Body of pancreas (tissue), 4 donors: ENCODE measurements at regions not wholly inside any gene's neighbourhood (a gene's known extent, or its start where the extent isn't known, plus 50 kb on each side); places are given as distances from the start of the nearest gene placed in this dataset.

ENCODE experiments used
- ATAC-seq: fragments of 150-250 bp; one replicate; pipeline ENCODE4 v1.9.1; 2016
- DNase-seq, 4 donors: peaks; one replicate each; pipeline ENCODE4 v3.0.0-alpha.2; 2019
- H3K27ac ChIP-seq, 4 donors: fragments of 200-600 bp; sonication (generic); 1 replicate in 3 of 4; 2 replicates in 1 of 4; pipeline versions ENCODE4 v1.5.1 to v1.6.1; 2016 to 2019; ENCODE audit warnings: mild to moderate bottlenecking in 1 of 4, mixed read lengths in 1 of 4, moderate library complexity in 1 of 4
- H3K27me3 ChIP-seq, 2 donors: fragments of 200-600 bp; sonication (generic); one replicate each; pipeline ENCODE4 v1.6.0; 2016; ENCODE audit warnings: mild to moderate bottlenecking in 1 of 2
- H3K36me3 ChIP-seq, 2 donors: fragments of 200-600 bp; sonication (generic); replicated peaks in 1 of 2; 2 replicates each; pipeline ENCODE4 v1.5.1; 2016; ENCODE audit warnings: low read depth in 2 of 2; ENCODE audit not compliant: insufficient read depth in 1 of 2
- H3K4me1 ChIP-seq: fragments of 200-600 bp; sonication (generic); one replicate; pipeline ENCODE4 v1.6.0; 2016
- H3K4me3 ChIP-seq, 2 donors: fragments of 200-600 bp; sonication (generic); 1 replicate in 1 of 2; 2 replicates in 1 of 2; pipeline ENCODE4 v1.5.1; 2016 to 2019
- H3K9me3 ChIP-seq, 3 donors: fragments of 200-600 bp; sonication (generic); 1 replicate in 2 of 3; 2 replicates in 1 of 3; pipeline ENCODE4 v1.5.1; 2016
- POLR2A ChIP-seq, 3 donors: fragments of 450-650 bp; IDR thresholded peaks; one replicate each; pipeline ENCODE4 v1.6.1; 2016; ENCODE audit warnings: antibody characterized with exemption in 3 of 3, mild to moderate bottlenecking in 2 of 3
- WGBS, 2 donors: methylation state at CpG; one replicate each; pipeline ENCODE4 v1.1.5; 2017; 5-methylcytosine and 5-hydroxymethylcytosine counted together
- intact Hi-C: fragments of 100-400 bp; cut with DNase I; formaldehyde crosslinking; loops from one replicate; pipeline ENCODE4 v1.15.1; 2023
- TF ChIP-seq, protein P1 (sequence below), 7 experiments: fragments of 450-650 bp in 4 of 7; fragments of 200-600 bp in 3 of 7; sonication (generic) in 3 of 7; IDR thresholded peaks; one replicate each; pipeline ENCODE4 v1.5.1; 2016 to 2019; ENCODE audit warnings: antibody characterized with exemption in 7 of 7

DNA sequence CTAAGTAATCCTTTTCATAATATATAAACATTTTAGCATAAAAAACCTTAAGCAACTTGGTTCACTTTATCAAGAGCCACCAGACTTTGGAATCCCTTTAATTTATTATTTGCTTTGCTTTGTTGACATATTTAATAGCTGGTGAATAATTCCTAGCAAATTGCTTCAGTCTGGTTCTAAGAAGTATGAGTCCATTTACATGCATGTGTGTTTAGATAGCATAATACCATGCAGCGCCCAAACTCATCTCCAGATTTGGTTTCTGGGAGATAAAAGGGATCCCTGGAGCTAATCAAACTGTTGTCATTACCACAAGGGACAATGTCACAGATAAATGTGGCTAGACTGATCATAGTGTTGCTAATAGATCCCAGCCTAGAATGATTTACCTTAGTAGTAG is 111.8 kb downstream of the TMEM144 start:
- Histone ChIP-seq H3K9me3 (no peaks in the 10 kb centered on the region), H3K4me1 (no peaks in the 10 kb centered on the region), H3K4me3 (no peak overlapping the region), H3K36me3 (no peaks in the 10 kb centered on the region), H3K27ac (no peak overlapping the region), H3K27me3 (no peaks in the 10 kb centered on the region)
- TF ChIP-seq POLR2A (IDR thresholded peaks at IDR 0.05) = no peak
- TF ChIP-seq, protein P1, sequence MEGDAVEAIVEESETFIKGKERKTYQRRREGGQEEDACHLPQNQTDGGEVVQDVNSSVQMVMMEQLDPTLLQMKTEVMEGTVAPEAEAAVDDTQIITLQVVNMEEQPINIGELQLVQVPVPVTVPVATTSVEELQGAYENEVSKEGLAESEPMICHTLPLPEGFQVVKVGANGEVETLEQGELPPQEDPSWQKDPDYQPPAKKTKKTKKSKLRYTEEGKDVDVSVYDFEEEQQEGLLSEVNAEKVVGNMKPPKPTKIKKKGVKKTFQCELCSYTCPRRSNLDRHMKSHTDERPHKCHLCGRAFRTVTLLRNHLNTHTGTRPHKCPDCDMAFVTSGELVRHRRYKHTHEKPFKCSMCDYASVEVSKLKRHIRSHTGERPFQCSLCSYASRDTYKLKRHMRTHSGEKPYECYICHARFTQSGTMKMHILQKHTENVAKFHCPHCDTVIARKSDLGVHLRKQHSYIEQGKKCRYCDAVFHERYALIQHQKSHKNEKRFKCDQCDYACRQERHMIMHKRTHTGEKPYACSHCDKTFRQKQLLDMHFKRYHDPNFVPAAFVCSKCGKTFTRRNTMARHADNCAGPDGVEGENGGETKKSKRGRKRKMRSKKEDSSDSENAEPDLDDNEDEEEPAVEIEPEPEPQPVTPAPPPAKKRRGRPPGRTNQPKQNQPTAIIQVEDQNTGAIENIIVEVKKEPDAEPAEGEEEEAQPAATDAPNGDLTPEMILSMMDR (IDR thresholded peaks at IDR 0.05) = no peak
- ATAC-seq (no peak), DNase-seq (no peak)
- intact Hi-C loops = no loop called here
- WGBS, 2 donors = 40 to 42% methylated on average over 1 of the region's 1 CpG

DNA sequence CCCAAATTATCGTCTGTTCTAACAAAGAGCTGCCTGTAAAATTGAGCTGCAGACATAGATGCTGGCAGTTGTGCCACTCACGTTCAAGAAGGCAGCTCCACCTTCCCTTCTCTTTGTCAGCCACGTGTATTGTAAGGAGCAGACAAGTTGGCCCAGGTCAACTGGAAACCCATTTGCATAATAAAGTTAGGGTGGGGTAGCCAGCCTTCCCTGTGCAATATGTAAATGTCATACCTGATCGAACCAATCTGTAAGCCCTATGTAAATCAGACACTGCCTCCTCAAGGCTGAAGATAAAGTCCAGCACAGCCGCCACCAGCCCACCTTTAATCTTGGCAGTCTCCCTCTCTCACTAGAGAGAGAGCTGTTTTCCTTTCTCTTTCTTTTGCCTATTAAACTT is 117.2 kb downstream of the TMEM144 start:
- Histone ChIP-seq H3K9me3 (no peaks in the 10 kb centered on the region), H3K4me3 (no peak overlapping the region), H3K27ac (peak overlapping the region in 1 of 4 donors; percentile 41), H3K27me3 (no peaks in the 10 kb centered on the region), H3K4me1 (no peaks in the 10 kb centered on the region), H3K36me3 (no peaks in the 10 kb centered on the region)
- WGBS, 2 donors = 15 to 19% methylated on average over 5 of the region's 5 CpGs
- peak; percentile 98 for ATAC-seq
- peak in 1 of 3 donors; percentile 31 for TF ChIP-seq POLR2A (IDR thresholded peaks at IDR 0.05)
- TF ChIP-seq, protein P1 (IDR thresholded peaks at IDR 0.05) = peak in 3 of 7 experiments; percentile 10 to 28 (median 10)
- peak; percentile 57 to 85 (median 70) for DNase-seq
- intact Hi-C loops = no loop called here

DNA sequence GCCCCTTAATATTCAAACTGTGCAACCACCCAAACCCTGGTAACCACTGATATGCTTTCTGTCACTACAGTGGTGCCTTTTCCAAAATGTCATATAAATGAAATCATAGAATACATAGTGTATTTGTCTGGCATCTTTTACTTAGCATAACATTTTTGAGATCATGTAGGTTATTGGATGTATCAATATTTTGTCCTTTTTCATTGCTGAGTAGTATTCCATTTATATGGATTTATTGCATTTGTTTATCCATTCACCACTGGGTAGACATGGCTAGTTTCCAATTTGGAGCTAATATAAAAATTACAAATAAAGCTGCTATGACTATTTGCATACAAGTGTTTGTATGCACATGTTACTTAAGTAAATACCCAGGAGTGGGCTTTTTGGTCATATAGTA is 121.6 kb downstream of the TMEM144 start:
- no peak for ATAC-seq
- H3K9me3 ChIP-seq = no peaks in the 10 kb centered on the region
- no peaks in the 10 kb centered on the region for H3K36me3 ChIP-seq
- H3K4me3 ChIP-seq = no peak overlapping the region
- intact Hi-C loops = no loop called here
- no peaks in the 10 kb centered on the region for H3K27me3 ChIP-seq
- H3K4me1 ChIP-seq = no peaks in the 10 kb centered on the region
- H3K27ac ChIP-seq = no peak overlapping the region
- TF ChIP-seq, protein P1 (IDR thresholded peaks at IDR 0.05) = no peak
- TF ChIP-seq POLR2A (IDR thresholded peaks at IDR 0.05) = no peak
- DNase-seq = no peak

DNA sequence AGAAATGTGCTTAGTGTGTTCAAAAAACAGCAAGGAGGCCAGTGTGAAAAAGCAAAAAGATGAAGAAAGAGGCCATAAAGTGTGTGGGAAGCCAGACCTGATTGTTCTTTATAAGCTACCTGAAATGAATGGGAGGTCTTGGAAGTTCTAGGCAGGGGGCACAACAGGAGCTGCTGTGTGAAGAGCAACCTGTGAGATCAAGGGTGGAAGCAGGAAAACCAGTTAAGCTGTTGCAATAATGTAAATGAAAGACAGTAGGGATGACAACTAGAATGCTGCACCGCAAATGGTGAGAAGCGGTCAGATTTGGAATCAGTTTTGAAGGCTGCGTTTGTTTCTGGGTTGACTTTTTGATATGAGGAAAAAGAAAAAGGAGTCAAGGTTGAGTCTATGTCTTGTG is 123.5 kb downstream of the TMEM144 start:
- WGBS, 2 donors = 75 to 78% methylated on average over 3 of the region's 3 CpGs
- TF ChIP-seq POLR2A (IDR thresholded peaks at IDR 0.05) = no peak
- TF ChIP-seq, protein P1 (IDR thresholded peaks at IDR 0.05) = no peak
- ATAC-seq = no peak

DNA sequence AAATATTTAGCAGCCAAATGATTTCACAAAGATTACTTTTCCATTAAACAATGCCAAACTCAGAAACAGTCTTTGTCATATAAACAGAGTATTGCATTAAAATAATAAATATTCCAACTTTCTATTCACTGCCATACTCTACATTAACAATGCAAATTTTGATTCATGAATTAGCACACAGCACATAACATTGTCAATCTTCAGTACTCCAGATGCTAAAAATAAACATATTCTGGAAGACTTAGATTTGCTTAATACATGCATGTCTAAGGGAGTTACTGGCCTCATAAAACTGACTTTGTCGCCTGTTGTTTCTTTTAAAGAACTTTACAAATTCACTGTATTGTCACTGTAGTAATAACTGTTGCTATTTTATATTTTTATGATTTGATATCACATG is 131.6 kb downstream of the TMEM144 start:
- ATAC-seq (no peak), DNase-seq (no peak)
- intact Hi-C loops = no loop called here
- no peaks in the 10 kb centered on the region for H3K27me3 ChIP-seq
- H3K9me3 ChIP-seq = no peaks in the 10 kb centered on the region
- H3K4me1 ChIP-seq = peaks cover 11% of the 10 kb centered on the region
- TF ChIP-seq POLR2A (IDR thresholded peaks at IDR 0.05) = no peak
- TF ChIP-seq, protein P1 (IDR thresholded peaks at IDR 0.05) = no peak
- 97 to 98% methylated on average over 1 of the region's 1 CpG for WGBS, 2 donors
- no peak overlapping the region for H3K27ac ChIP-seq
- H3K4me3 ChIP-seq = no peak overlapping the region
- H3K36me3 ChIP-seq = no peaks in the 10 kb centered on the region

More for the DNA sequence above, 123.5 kb downstream of the TMEM144 start:
- no peaks in the 10 kb centered on the region for H3K36me3 ChIP-seq
- no peak overlapping the region for H3K4me3 ChIP-seq
- no peaks in the 10 kb centered on the region for H3K4me1 ChIP-seq
- no peak overlapping the region for H3K27ac ChIP-seq
- intact Hi-C loops = no loop called here
- DNase-seq = no peak
- H3K27me3 ChIP-seq = no peaks in the 10 kb centered on the region
- no peaks in the 10 kb centered on the region for H3K9me3 ChIP-seq
